C4-2B (cell line): ENCODE measurements at regions not wholly inside any gene's neighbourhood (a gene's known extent, or its start where the extent isn't known, plus 50 kb on each side); places are given as distances from the start of the nearest gene placed in this dataset.
"Not testable (repeated sequence)": the region's sequence is repeated elsewhere in the genome, so short reads cannot be mapped to it uniquely, and the experiment has no call there.

Experiments used
- H3K27ac ChIP-seq: fragments of 450-650 bp; 2 replicates; pipeline ENCODE4 v1.5.1; 2017
- ZFX ChIP-seq: fragments of 450-650 bp; IDR thresholded peaks from 2 replicates; pipeline ENCODE4 v1.6.1; 2017
- TF ChIP-seq, protein P1 (sequence below): fragments of 450-650 bp; conservative IDR thresholded peaks from 2 replicates; pipeline ENCODE4 v1.5.1; 2017; ENCODE audit warnings: mild to moderate bottlenecking

DNA sequence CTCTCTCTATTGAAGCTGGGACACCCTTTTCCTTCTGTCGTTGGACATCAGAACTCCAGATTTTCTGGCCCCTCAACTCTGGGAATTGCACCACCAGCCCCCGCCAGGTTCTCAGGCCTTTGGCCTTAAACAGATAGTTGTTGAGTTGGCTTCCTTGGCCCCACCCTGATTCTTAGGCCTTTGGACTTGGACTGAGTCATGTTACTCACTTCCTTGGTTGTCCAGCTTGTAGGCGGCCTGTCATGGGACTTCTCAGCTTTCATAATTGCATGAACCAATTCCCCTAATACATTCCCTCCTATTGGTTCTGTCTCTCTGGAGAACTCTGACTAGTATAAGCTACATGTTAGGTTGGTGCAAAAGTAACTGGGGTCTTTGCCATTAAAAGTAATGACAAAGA is 195.7 kb downstream of the GPAT3 start:
- H3K27ac ChIP-seq: no peak overlapping the region
- TF ChIP-seq ZFX: no peak
- TF ChIP-seq, protein P1, sequence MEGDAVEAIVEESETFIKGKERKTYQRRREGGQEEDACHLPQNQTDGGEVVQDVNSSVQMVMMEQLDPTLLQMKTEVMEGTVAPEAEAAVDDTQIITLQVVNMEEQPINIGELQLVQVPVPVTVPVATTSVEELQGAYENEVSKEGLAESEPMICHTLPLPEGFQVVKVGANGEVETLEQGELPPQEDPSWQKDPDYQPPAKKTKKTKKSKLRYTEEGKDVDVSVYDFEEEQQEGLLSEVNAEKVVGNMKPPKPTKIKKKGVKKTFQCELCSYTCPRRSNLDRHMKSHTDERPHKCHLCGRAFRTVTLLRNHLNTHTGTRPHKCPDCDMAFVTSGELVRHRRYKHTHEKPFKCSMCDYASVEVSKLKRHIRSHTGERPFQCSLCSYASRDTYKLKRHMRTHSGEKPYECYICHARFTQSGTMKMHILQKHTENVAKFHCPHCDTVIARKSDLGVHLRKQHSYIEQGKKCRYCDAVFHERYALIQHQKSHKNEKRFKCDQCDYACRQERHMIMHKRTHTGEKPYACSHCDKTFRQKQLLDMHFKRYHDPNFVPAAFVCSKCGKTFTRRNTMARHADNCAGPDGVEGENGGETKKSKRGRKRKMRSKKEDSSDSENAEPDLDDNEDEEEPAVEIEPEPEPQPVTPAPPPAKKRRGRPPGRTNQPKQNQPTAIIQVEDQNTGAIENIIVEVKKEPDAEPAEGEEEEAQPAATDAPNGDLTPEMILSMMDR: no peak

GRCh38 chr4:83730958-83731357 is 195.1 kb downstream of the GPAT3 start:
- H3K27ac ChIP-seq: not testable (repeated sequence)

DNA sequence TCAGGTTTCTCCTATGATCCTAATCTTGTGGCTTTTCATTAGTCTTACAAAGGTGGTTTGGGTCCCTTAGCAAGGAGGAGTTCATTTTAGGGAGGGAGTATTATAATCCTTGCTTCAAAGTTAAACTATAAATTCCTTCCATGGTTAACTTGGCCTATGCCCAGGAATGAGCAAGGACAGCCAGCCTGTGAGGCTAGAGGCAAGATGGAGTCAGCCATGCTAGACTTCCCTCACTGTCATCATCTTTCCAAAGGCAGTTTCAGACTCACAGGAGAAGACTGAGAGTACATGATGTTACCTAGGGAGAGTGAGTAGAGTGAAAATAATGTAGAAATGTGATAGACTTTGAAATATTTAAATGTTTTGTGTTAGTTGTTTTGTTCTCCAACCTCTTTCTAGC is 192.3 kb downstream of the GPAT3 start:
- no peak for TF ChIP-seq ZFX
- TF ChIP-seq, protein P1: no peak
- no peak overlapping the region for H3K27ac ChIP-seq

- H3K27ac ChIP-seq: no peak overlapping the region
- TF ChIP-seq ZFX: no peak
- TF ChIP-seq, protein P1: no peak
These were observed 189.6 kb downstream of the GPAT3 start for GRCh38 chr4:83725336-83726085.

DNA sequence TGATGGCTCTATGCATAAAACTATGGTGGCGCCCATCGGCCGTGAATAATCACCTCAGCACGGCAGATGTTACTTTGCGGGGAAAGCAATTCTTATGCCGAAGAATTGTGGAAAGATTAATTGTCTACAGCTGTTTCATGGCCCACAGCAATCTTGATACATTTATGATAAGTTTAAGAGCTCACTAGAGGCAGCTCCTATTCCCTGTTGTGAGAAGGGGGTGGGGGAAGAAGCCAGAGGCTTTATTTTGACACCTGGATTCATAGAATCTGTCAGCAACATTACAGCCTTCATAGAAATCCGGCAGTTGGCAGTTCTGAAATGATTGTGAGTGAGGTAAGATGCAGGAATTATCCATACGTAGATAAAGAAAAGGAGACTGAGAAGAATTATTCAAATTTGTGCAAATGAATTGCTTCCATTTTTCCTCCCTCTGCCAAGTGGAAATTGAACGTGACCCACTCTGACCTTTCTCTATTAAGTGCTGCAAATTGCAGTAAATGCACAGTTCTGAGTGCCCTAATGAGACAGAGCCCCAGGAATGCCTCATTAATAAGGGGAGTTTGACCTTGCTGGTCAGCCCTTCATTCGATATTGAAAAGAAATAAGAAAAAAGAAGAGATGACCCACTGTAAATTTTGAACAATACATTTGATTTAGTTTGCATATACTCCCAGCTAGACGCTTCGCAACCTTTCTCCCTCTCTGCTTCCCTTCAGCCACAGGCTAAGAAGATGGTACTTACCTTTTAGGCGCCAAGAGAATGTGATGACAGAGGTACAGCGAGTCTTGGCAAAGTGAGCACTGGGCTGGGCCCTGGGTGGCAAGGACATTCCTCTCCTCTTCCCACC is 188.8 kb downstream of the GPAT3 start:
- TF ChIP-seq, protein P1: no peak
- no peak overlapping the region for H3K27ac ChIP-seq

DNA sequence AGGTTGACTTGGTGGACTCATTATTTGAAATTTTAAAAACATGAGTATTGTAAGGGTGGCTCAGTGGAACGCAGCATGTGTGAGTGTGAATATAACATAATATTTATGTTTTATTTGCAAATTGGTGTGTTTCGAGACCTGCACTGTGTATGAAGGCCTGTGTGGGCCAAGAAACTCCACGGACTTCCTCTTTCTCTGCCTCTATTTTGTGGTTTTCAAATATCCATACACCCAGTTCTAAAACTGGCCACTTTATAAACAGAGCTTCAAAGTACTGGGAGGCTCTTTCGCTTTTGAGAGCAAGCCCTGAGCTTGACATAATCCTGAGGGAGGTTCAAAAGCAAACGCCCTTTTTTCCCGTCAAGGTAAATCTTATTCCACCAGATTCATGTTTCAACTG is 187.7 kb downstream of the GPAT3 start:
- no peak overlapping the region for H3K27ac ChIP-seq
- no peak for TF ChIP-seq ZFX

- H3K27ac ChIP-seq: no peak overlapping the region
- TF ChIP-seq ZFX: no peak
- TF ChIP-seq, protein P1: no peak
These were observed 186.9 kb downstream of the GPAT3 start for GRCh38 chr4:83722730-83723269.

DNA sequence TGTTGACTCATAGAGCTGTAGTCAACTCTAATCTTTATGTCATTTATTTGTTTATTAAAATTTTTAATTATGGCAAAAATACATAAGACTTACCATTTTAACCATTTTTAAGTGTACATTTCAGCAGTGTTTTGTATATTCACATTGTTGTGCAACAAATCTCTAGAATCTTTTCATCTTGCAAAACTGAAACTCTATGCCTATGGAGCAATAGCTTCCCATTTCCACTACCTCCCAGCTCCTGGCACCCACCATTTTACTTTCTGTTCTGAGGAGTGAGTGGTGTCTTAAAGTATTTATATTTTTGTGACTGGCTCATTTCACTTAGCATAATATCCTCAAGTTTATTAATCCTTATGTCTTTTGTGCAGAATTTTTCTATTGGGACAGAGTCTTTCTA is 181.0 kb downstream of the GPAT3 start:
- no peak overlapping the region for H3K27ac ChIP-seq
- TF ChIP-seq, protein P1: no peak
- no peak for TF ChIP-seq ZFX
